Breast epithelium (tissue), 3 donors: ENCODE measurements at regions not wholly inside any gene's neighbourhood (a gene's known extent, or its start where the extent isn't known, plus 50 kb on each side); places are given as distances from the start of the nearest gene placed in this dataset.

Source experiments
- POLR2A ChIP-seq: fragments of 450-650 bp; IDR thresholded peaks from one replicate; pipeline ENCODE4 v1.6.1; 2016; ENCODE audit warnings: antibody characterized with exemption, mild to moderate bottlenecking, moderate library complexity
- TF ChIP-seq, protein P1 (sequence below), 3 donors: fragments of 450-650 bp; IDR thresholded peaks; one replicate each; pipeline ENCODE4 v1.5.1; 2016 to 2017; ENCODE audit warnings: antibody characterized with exemption in 3 of 3, mild to moderate bottlenecking in 3 of 3, moderate library complexity in 3 of 3

DNA sequence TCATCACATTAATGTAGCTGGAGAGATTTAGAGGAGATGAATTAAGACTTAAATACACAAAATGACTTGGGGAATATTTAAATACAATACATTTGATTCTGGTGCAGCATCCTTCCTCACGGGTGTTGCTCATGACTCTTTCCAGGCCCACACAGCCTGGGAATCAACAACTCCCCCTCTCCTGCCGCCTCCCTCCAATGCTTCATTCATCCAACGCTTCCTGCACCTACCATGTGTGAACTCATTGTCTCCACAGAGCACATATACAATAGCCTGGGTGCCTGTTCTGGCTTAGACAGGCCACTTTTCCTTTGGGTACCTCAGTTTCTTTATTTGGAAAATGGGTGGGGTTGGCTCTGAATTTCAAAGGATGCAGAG lies 476.9 kb upstream of the CADM1 start:
- TF ChIP-seq, protein P1, sequence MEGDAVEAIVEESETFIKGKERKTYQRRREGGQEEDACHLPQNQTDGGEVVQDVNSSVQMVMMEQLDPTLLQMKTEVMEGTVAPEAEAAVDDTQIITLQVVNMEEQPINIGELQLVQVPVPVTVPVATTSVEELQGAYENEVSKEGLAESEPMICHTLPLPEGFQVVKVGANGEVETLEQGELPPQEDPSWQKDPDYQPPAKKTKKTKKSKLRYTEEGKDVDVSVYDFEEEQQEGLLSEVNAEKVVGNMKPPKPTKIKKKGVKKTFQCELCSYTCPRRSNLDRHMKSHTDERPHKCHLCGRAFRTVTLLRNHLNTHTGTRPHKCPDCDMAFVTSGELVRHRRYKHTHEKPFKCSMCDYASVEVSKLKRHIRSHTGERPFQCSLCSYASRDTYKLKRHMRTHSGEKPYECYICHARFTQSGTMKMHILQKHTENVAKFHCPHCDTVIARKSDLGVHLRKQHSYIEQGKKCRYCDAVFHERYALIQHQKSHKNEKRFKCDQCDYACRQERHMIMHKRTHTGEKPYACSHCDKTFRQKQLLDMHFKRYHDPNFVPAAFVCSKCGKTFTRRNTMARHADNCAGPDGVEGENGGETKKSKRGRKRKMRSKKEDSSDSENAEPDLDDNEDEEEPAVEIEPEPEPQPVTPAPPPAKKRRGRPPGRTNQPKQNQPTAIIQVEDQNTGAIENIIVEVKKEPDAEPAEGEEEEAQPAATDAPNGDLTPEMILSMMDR (IDR thresholded peaks at IDR 0.05): no peak
- no peak for TF ChIP-seq POLR2A
